ENCODE measurements at regions not wholly inside any gene's neighbourhood (a gene's known extent, or its start where the extent isn't known, plus 50 kb on each side); places are given as distances from the start of the nearest gene placed in this dataset.

- H3K9me3 Mint-ChIP-seq, result peaks cover 2% of the 10 kb centered on the region
- CTCF ChIA-PET, result no interaction called here
- intact Hi-C loops (cut with DNase I, micrococcal nuclease), result no loop called here
- Histone ChIP-seq H3K27ac (ENCODE audit: low read depth in 1 of 2, low read length in 2 of 2) (no peak overlapping the region), H3K27me3 (ENCODE audit: control insufficient read depth in 1 of 2, insufficient read depth in 2 of 2, low read length in 2 of 2) (no peaks in the 10 kb centered on the region), H3K4me1 (ENCODE audit: insufficient read depth, low read length) (no peaks in the 10 kb centered on the region), H3K36me3 (ENCODE audit: insufficient read depth, low read length) (no peaks in the 10 kb centered on the region), H3K4me3 (ENCODE audit: low read length) (no peak overlapping the region), H3K9me3 (ENCODE audit: control insufficient read depth in 1 of 2, insufficient read depth in 1 of 2, low read length in 2 of 2) (peaks cover 0 to 4% of the 10 kb centered on the region in 2 experiments)
- POLR2A ChIA-PET, result no interaction called here
- DNase-seq, result no peak
- TF ChIP-seq CTCF (IDR thresholded peaks at IDR 0.05), result no peak
- no peak overlapping the region for H3K4me3 Mint-ChIP-seq
- H3K27ac Mint-ChIP-seq, result no peak overlapping the region
- ATAC-seq (ENCODE audit: poor library complexity), result no peak
- H3K27me3 Mint-ChIP-seq, result peaks cover 4% of the 10 kb centered on the region
- no peaks in the 10 kb centered on the region for H3K36me3 Mint-ChIP-seq (ENCODE audit: low read depth)
- no peaks in the 10 kb centered on the region for H3K4me1 Mint-ChIP-seq (ENCODE audit: low read depth)
These were observed 133.9 kb downstream of the UCHL1 start for GRCh38 chr4:41390661-41391060.

DNA sequence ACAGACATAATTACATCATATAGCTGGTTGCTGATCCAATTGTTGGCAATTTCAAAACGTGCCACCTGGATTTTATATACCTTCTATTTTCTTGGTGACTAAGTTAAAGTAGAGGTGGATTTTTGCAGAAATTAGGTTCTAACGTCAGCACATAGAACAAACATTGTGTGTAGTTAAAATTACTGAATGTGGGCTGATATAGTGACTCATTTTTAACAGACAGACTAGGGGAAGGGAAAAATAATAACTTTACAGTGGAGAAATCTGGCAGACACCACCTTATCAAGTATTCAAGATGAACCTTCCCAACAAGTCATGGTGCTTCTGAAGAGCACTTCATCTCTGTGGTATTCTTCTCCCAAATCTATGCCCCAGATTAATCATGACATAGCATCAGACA, 134.5 kb downstream of the UCHL1 start:
- TF ChIP-seq CTCF (IDR thresholded peaks at IDR 0.05), result no peak
- H3K27me3 ChIP-seq (ENCODE audit: control insufficient read depth in 1 of 2, insufficient read depth in 2 of 2, low read length in 2 of 2), result no peaks in the 10 kb centered on the region
- no peaks in the 10 kb centered on the region for H3K4me1 ChIP-seq (ENCODE audit: insufficient read depth, low read length)
- Mint-ChIP-seq H3K4me3 (no peak overlapping the region), H3K36me3 (ENCODE audit: low read depth) (no peaks in the 10 kb centered on the region), H3K27ac (no peak overlapping the region), H3K9me3 (peaks cover 2% of the 10 kb centered on the region), H3K4me1 (ENCODE audit: low read depth) (no peaks in the 10 kb centered on the region), H3K27me3 (peaks cover 4% of the 10 kb centered on the region)
- intact Hi-C loops (cut with DNase I, micrococcal nuclease), result no loop called here
- H3K4me3 ChIP-seq (ENCODE audit: low read length), result no peak overlapping the region
- POLR2A ChIA-PET, result no interaction called here
- ATAC-seq (ENCODE audit: poor library complexity), result no peak
- H3K27ac ChIP-seq (ENCODE audit: low read depth in 1 of 2, low read length in 2 of 2), result no peak overlapping the region
- H3K36me3 ChIP-seq (ENCODE audit: insufficient read depth, low read length), result no peaks in the 10 kb centered on the region
- no peak for DNase-seq
- CTCF ChIA-PET, result no interaction called here
- H3K9me3 ChIP-seq (ENCODE audit: control insufficient read depth in 1 of 2, insufficient read depth in 1 of 2, low read length in 2 of 2), result peaks cover 0 to 4% of the 10 kb centered on the region in 2 experiments

DNA sequence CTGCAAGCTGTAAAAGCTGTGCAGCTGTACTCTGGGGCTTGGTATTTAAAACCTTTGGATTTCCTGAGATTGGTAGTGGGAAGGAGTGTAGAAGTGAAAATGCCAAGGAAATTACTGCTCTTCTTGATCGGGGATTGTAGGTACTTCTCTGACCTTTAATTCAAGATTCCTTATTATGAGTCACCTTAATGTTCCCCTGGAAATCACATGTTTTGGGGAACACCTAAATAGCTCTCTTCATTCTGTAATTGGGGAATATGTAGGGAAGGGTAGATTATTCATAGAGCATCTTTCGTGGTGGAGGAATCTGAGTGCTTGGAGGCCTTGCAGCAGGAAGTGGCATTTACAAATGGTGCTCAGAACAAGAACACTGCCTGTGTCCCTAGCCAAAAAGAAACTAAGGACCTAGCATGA, 137.8 kb downstream of the UCHL1 start:
- CTCF ChIA-PET, result no interaction called here
- POLR2A ChIA-PET, result no interaction called here
- no peaks in the 10 kb centered on the region for H3K36me3 Mint-ChIP-seq (ENCODE audit: low read depth)
- H3K9me3 Mint-ChIP-seq, result peaks cover 5% of the 10 kb centered on the region
- no peak overlapping the region for H3K4me3 Mint-ChIP-seq
- Histone ChIP-seq H3K4me1 (ENCODE audit: insufficient read depth, low read length) (no peaks in the 10 kb centered on the region), H3K4me3 (ENCODE audit: low read length) (no peak overlapping the region), H3K9me3 (ENCODE audit: control insufficient read depth in 1 of 2, insufficient read depth in 1 of 2, low read length in 2 of 2) (peaks cover 0 to 4% of the 10 kb centered on the region in 2 experiments), H3K27me3 (ENCODE audit: control insufficient read depth in 1 of 2, insufficient read depth in 2 of 2, low read length in 2 of 2) (peaks cover 0 to 3% of the 10 kb centered on the region in 2 experiments), H3K27ac (ENCODE audit: low read depth in 1 of 2, low read length in 2 of 2) (no peak overlapping the region), H3K36me3 (ENCODE audit: insufficient read depth, low read length) (no peaks in the 10 kb centered on the region)
- H3K27ac Mint-ChIP-seq, result no peak overlapping the region
- H3K27me3 Mint-ChIP-seq, result peaks cover 4% of the 10 kb centered on the region
- H3K4me1 Mint-ChIP-seq (ENCODE audit: low read depth), result no peaks in the 10 kb centered on the region
- ATAC-seq (ENCODE audit: poor library complexity) (no peak), DNase-seq (no peak)
- TF ChIP-seq CTCF (IDR thresholded peaks at IDR 0.05), result no peak
- intact Hi-C loops (cut with DNase I, micrococcal nuclease), result no loop called here
